GM12878 (cell line): ENCODE measurements at regions not wholly inside any gene's neighbourhood (a gene's known extent, or its start where the extent isn't known, plus 50 kb on each side); places are given as distances from the start of the nearest gene placed in this dataset.

Source experiments
- ATAC-seq: fragments of 200-7000 bp; cut with Tn5 transposase; 3 replicates; pipeline ENCODE4 v1.9.1; 2020; ENCODE audit warnings: mild to moderate bottlenecking, moderate library complexity
- BruUV-seq: library from RNA; stranded (reverse); fragments of 400-500 nt; replicated peaks from 2 replicates; lab custom pipeline; 2021; lab: Mats Ljungman, UMichigan
- CTCF ChIA-PET: fragments of 300-600 bp; sonication (Branson Sonifier 250); formaldehyde crosslinking; extraction: SDS; loops from one replicate; lab custom pipeline; 2021; ENCODE audit warnings: inconsistent platforms; lab: Yijun Ruan, JAX
- POLR2A ChIA-PET: fragments of 350-600 bp; formaldehyde crosslinking; extraction: SDS; loops from one replicate; lab custom pipeline; 2021; ENCODE audit warnings: inconsistent platforms; lab: Charles Lee
- RAD21 ChIA-PET: fragments of 300-600 bp; sonication (Branson Sonifier 250); formaldehyde crosslinking; loops from one replicate; lab custom pipeline; 2023; ENCODE audit warnings: antibody characterized with exemption; ENCODE audit not compliant: unreplicated experiment; lab: Charles Lee
- SMC1A ChIA-PET: fragments of 300-600 bp; sonication (Branson Sonifier 250); formaldehyde crosslinking; loops from one replicate; lab custom pipeline; 2023; ENCODE audit not compliant: unreplicated experiment, uncharacterized antibody; lab: Charles Lee
- DNase-seq: peaks from one replicate; pipeline ENCODE4 v3.0.0-alpha.2; 2011; ENCODE audit warnings: low read depth, low spot score
- FAIRE-seq: peaks from 3 replicates; lab custom pipeline; 2011; peaks lifted over from hg19 to GRCh38; lab: Jason Lieb, UNC
- H2AFZ ChIP-seq: 2 replicates; pipeline ENCODE4 v1.6.0; 2011; ENCODE audit warnings: low read depth, low read length, control low read depth; ENCODE audit not compliant: control insufficient read depth
- H3K27ac ChIP-seq: 2 replicates; pipeline ENCODE4 v1.5.1; 2011; ENCODE audit warnings: control low read depth; ENCODE audit not compliant: control insufficient read depth, insufficient read depth
- H3K27me3 ChIP-seq, 2 experiments: replicated peaks in 1 of 2; 2 replicates each; pipeline versions ENCODE4 v1.6.0 to v1.6.1; 2011; ENCODE audit warnings: low read length in 1 of 2; ENCODE audit not compliant: control insufficient read depth in 2 of 2, insufficient read depth in 2 of 2
- H3K36me3 ChIP-seq, 2 experiments: 2 replicates each; pipeline ENCODE4 v1.5.1; 2011; ENCODE audit warnings: low read length in 1 of 2; ENCODE audit not compliant: control insufficient read depth in 2 of 2, insufficient read depth in 2 of 2
- H3K4me1 ChIP-seq: 2 replicates; pipeline ENCODE4 v1.6.1; 2011; ENCODE audit warnings: mild to moderate bottlenecking, low read length, moderate library complexity, mixed read lengths; ENCODE audit not compliant: control insufficient read depth, insufficient read depth
- H3K4me2 ChIP-seq: 2 replicates; pipeline ENCODE4 v1.6.0; 2011; ENCODE audit warnings: control low read depth; ENCODE audit not compliant: control insufficient read depth, insufficient read depth
- H3K4me3 ChIP-seq: fragments of 200-600 bp; sonication (generic); 2 replicates; pipeline ENCODE4 v1.5.1; 2016
- H3K79me2 ChIP-seq: 2 replicates; pipeline ENCODE4 v1.6.0; 2011; ENCODE audit warnings: low read length; ENCODE audit not compliant: control insufficient read depth, insufficient read depth
- H3K9ac ChIP-seq: 2 replicates; pipeline ENCODE4 v1.8.0; 2011; ENCODE audit warnings: low read length, control low read depth, mixed read lengths; ENCODE audit not compliant: control insufficient read depth, insufficient read depth
- H3K9me3 ChIP-seq: replicated peaks from 3 replicates; pipeline ENCODE4 v1.5.1; 2011; ENCODE audit warnings: mild to moderate bottlenecking, low read length; ENCODE audit not compliant: control insufficient read depth, insufficient read depth
- H4K20me1 ChIP-seq: 2 replicates; pipeline ENCODE4 v1.6.0; 2011; ENCODE audit not compliant: control insufficient read depth, insufficient read depth
- ATF7 ChIP-seq: fragments of 450-650 bp; IDR thresholded peaks from 2 replicates; pipeline ENCODE4 v1.6.1; 2016; ENCODE audit warnings: low read depth, mild to moderate bottlenecking
- EED ChIP-seq: sonication (generic); IDR thresholded peaks from 2 replicates; pipeline ENCODE4 v1.6.1; 2016; ENCODE audit warnings: antibody characterized with exemption, low read depth
- ETV6 ChIP-seq, 2 experiments: fragments of 450-650 bp in 1 of 2; IDR thresholded peaks in 1 of 2; conservative IDR thresholded peaks in 1 of 2; 2 replicates each; pipeline ENCODE4 v1.6.1; 2014; ENCODE audit warnings: antibody characterized with exemption in 1 of 2, borderline replicate concordance in 1 of 2, low read depth in 1 of 2, mild to moderate bottlenecking in 1 of 2, moderate library complexity in 1 of 2
- FOXM1 ChIP-seq: IDR thresholded peaks from 2 replicates; pipeline ENCODE4 v1.6.1; 2012; ENCODE audit warnings: low read depth, mild to moderate bottlenecking, inconsistent platforms, low read length, moderate library complexity
- GABPA ChIP-seq: IDR thresholded peaks from 2 replicates; pipeline ENCODE4 v1.6.1; 2014; ENCODE audit warnings: antibody characterized with exemption, low read depth, mild to moderate bottlenecking, inconsistent platforms
- HCFC1 ChIP-seq: fragments of 150-350 bp; IDR thresholded peaks from 2 replicates; pipeline ENCODE4 v1.6.1; 2014; ENCODE audit warnings: low read length
- HDAC2 ChIP-seq: fragments of 200-600 bp; sonication (generic); IDR thresholded peaks from 2 replicates; pipeline ENCODE4 v1.6.1; 2017
- IKZF2 ChIP-seq, 2 experiments: fragments of 450-650 bp; IDR thresholded peaks; 2 replicates each; pipeline ENCODE4 v1.6.1; 2017; ENCODE audit warnings: mild to moderate bottlenecking in 2 of 2, moderate library complexity in 2 of 2
- MEF2A ChIP-seq: IDR thresholded peaks from 2 replicates; pipeline ENCODE4 v1.6.1; 2011; ENCODE audit warnings: low read depth, mild to moderate bottlenecking, low read length, moderate library complexity; ENCODE audit not compliant: insufficient read depth
- MYC ChIP-seq: IDR thresholded peaks from 2 replicates; pipeline ENCODE4 v1.6.1; 2011; ENCODE audit warnings: mild to moderate bottlenecking, low read length, moderate library complexity, inconsistent platforms; ENCODE audit not compliant: insufficient read depth, insufficient replicate concordance, insufficient read length, severe bottlenecking
- NFYA ChIP-seq: IDR thresholded peaks from 2 replicates; pipeline ENCODE4 v1.6.1; 2011; ENCODE audit warnings: low read depth, mild to moderate bottlenecking, low read length, improper control_type of control experiment, borderline replicate concordance
- PML ChIP-seq: IDR thresholded peaks from 2 replicates; pipeline ENCODE4 v1.6.1; 2012; ENCODE audit warnings: low read length, inconsistent platforms
- POLR2AphosphoS2 ChIP-seq: IDR thresholded peaks from 2 replicates; pipeline ENCODE4 v1.6.1; 2011; ENCODE audit warnings: low read depth, mild to moderate bottlenecking, low read length, improper control_type of control experiment, moderate library complexity
- RELA ChIP-seq: fragments of 450-650 bp; IDR thresholded peaks from 2 replicates; pipeline ENCODE4 v1.8.0; 2014; ENCODE audit warnings: borderline replicate concordance; ENCODE audit not compliant: partially characterized antibody
- SKIL ChIP-seq: fragments of 450-650 bp; IDR thresholded peaks from 2 replicates; pipeline ENCODE4 v1.6.1; 2017; ENCODE audit warnings: mild to moderate bottlenecking, low read depth, inconsistent platforms; ENCODE audit not compliant: poor library complexity, severe bottlenecking
- SMAD5 ChIP-seq: IDR thresholded peaks from 2 replicates; pipeline ENCODE4 v1.6.1; 2016; ENCODE audit warnings: antibody characterized with exemption, low read depth
- TAF1 ChIP-seq: IDR thresholded peaks from 2 replicates; pipeline ENCODE4 v1.6.1; 2011; ENCODE audit warnings: mild to moderate bottlenecking, low read depth, low read length, borderline replicate concordance
- TCF7 ChIP-seq: IDR thresholded peaks from 2 replicates; pipeline ENCODE4 v1.6.1; 2014; ENCODE audit warnings: antibody characterized with exemption, borderline replicate concordance
- YBX1 ChIP-seq: fragments of 450-650 bp; IDR thresholded peaks from 2 replicates; pipeline ENCODE4 v1.6.1; 2016; ENCODE audit warnings: antibody characterized with exemption
- ZZZ3 ChIP-seq: IDR thresholded peaks from 2 replicates; pipeline ENCODE4 v1.6.1; 2011; ENCODE audit warnings: low read depth; ENCODE audit not compliant: control insufficient read depth, insufficient read length
- WGBS: methylation state at CpG from one replicate; pipeline ENCODE4 v1.1.6; 2016; ENCODE audit warnings: low lambda C conversion rate; ENCODE audit not compliant: insufficient replicate concordance, insufficient coverage; ENCODE audit errors: missing lambda C conversion rate; 5-methylcytosine and 5-hydroxymethylcytosine counted together
- in situ Hi-C: fragments of 300-500 bp; cut with MboI; formaldehyde crosslinking; loops from 9 replicates; pipeline ENCODE4 v1.14.3; 2018; ENCODE audit warnings: mixed read lengths
- intact Hi-C: fragments of 100-400 bp; cut with micrococcal nuclease; formaldehyde crosslinking; loops from one replicate; pipeline ENCODE4 v1.14.2; 2022; ENCODE audit not compliant: unreplicated experiment

GRCh38 chr1:58855274-58856165 lies 71.7 kb upstream of the JUN start:
- POLR2A ChIA-PET: interaction anchor here (0.6 to 1.1 kb wide), 2 partner anchors 10 to 155 kb away, joined by 3 to 5 read pairs; no protein-coding TSS in a partner anchor
- H3K9me3 ChIP-seq: no peaks in the 10 kb centered on the region
- H4K20me1 ChIP-seq: no peaks in the 10 kb centered on the region
- intact Hi-C loops: loop anchor here (1.0 to 5.0 kb wide), 3 partner anchors 48 to 152 kb away; partner anchors contain the start of gene JUN
- 81% methylated on average over 10 of the region's 10 CpGs for WGBS
- no peak overlapping the region for H3K9ac ChIP-seq
- H3K36me3 ChIP-seq: no peaks in the 10 kb centered on the region
- DNase-seq (no peak), ATAC-seq (no peak), FAIRE-seq (no peak)
- no peaks in the 10 kb centered on the region for H3K27me3 ChIP-seq
- BruUV-seq: no TSS peak
- H3K4me1 ChIP-seq: peaks cover 34% of the 10 kb centered on the region
- in situ Hi-C loops: no loop called here
- TF ChIP-seq POLR2AphosphoS2: no peak
- no peak for TF ChIP-seq ATF7
- no peak for TF ChIP-seq SKIL
- TF ChIP-seq GABPA: no peak
- no peak for TF ChIP-seq ETV6 (conservative IDR thresholded peaks at IDR 0.05 in 1 of 2, IDR thresholded peaks at IDR 0.05 in 1 of 2; ENCODE audit: borderline replicate concordance in 1 of 2, low read depth in 1 of 2)
- TF ChIP-seq IKZF2 (IDR thresholded peaks at IDR 0.05): no peak
- no peak for TF ChIP-seq MEF2A
- no peak for TF ChIP-seq NFYA
- TF ChIP-seq TCF7: no peak
- TF ChIP-seq ZZZ3: no peak
- no peak for TF ChIP-seq HDAC2
- TF ChIP-seq RELA: no peak
- TF ChIP-seq FOXM1: no peak
- TF ChIP-seq HCFC1: no peak
- TF ChIP-seq EED: no peak
- no peak for TF ChIP-seq SMAD5
- no peak for TF ChIP-seq MYC
- TF ChIP-seq YBX1: no peak
- no peak for TF ChIP-seq TAF1
- no peak for TF ChIP-seq PML
- H3K4me2 ChIP-seq: no peak overlapping the region
- H2AFZ ChIP-seq: no peak overlapping the region
- H3K4me3 ChIP-seq: no peak overlapping the region
- SMC1A ChIA-PET: interaction anchor here (0.8 to 2.5 kb wide), 15 partner anchors 21 to 843 kb away, joined by 3 to 10 read pairs (median 5); no protein-coding TSS in a partner anchor
- CTCF ChIA-PET: interaction anchor here (1.4 to 2.9 kb wide), 3 partner anchors 8 to 843 kb away, joined by 3 to 16 read pairs (median 6); no protein-coding TSS in a partner anchor
- no peak overlapping the region for H3K27ac ChIP-seq
- no peaks in the 10 kb centered on the region for H3K79me2 ChIP-seq
- RAD21 ChIA-PET: interaction anchor here (0.5 to 1.8 kb wide), 5 partner anchors 42 to 157 kb away, joined by 3 to 9 read pairs (median 4); no protein-coding TSS in a partner anchor
